Effector memory CD8-positive, alpha-beta T cell (primary cell): ENCODE measurements at regions not wholly inside any gene's neighbourhood (a gene's known extent, or its start where the extent isn't known, plus 50 kb on each side); places are given as distances from the start of the nearest gene placed in this dataset.
"Not testable (repeated sequence)": the region's sequence is repeated elsewhere in the genome, so short reads cannot be mapped to it uniquely, and the experiment has no call there.

Source experiments
- ATAC-seq: fragments of 150-1000 bp; cut with Tn5 transposase; replicated peaks from 2 replicates; pipeline ENCODE4 v1.10.0; 2021; ENCODE audit warnings: mild to moderate bottlenecking, moderate library complexity
- DNase-seq, 3 experiments: peaks; one replicate each; pipeline ENCODE4 v3.0.0; 2021
- H3K27ac Mint-ChIP-seq, 2 donors: one replicate each; pipeline ENCODE4 v1.8.0; 2022; ENCODE audit warnings: mild to moderate bottlenecking in 2 of 2, mixed read lengths in 2 of 2, moderate library complexity in 2 of 2
- H3K27me3 Mint-ChIP-seq, 2 donors: one replicate each; pipeline ENCODE4 v1.8.0; 2022; ENCODE audit warnings: mixed read lengths in 2 of 2
- H3K36me3 Mint-ChIP-seq: one replicate; pipeline ENCODE4 v1.8.0; 2022; ENCODE audit warnings: mild to moderate bottlenecking, moderate library complexity, mixed read lengths; ENCODE audit not compliant: insufficient read depth
- H3K4me1 Mint-ChIP-seq, 2 donors: one replicate each; pipeline ENCODE4 v1.8.0; 2022; ENCODE audit warnings: low read depth in 2 of 2, mixed read lengths in 2 of 2
- H3K4me3 Mint-ChIP-seq, 2 donors: one replicate each; pipeline ENCODE4 v1.8.0; 2022; ENCODE audit warnings: mild to moderate bottlenecking in 2 of 2, mixed read lengths in 2 of 2, moderate library complexity in 2 of 2
- H3K9me3 Mint-ChIP-seq, 2 donors: one replicate each; pipeline ENCODE4 v1.8.0; 2022; ENCODE audit warnings: mixed read lengths in 2 of 2

- not testable (repeated sequence) for H3K4me1 Mint-ChIP-seq, H3K9me3 Mint-ChIP-seq, ATAC-seq, H3K27me3 Mint-ChIP-seq, H3K27ac Mint-ChIP-seq, H3K36me3 Mint-ChIP-seq, DNase-seq, H3K4me3 Mint-ChIP-seq
These were observed 87.5 kb downstream of the OTOR start for GRCh38 chr20:16835690-16836089.

- Mint-ChIP-seq H3K36me3 (no peaks in the 10 kb centered on the region), H3K27me3 (no peaks in the 10 kb centered on the region), H3K9me3 (peaks cover 0 to 2% of the 10 kb centered on the region in 2 donors), H3K4me1 (no peaks in the 10 kb centered on the region), H3K27ac (no peak overlapping the region), H3K4me3 (no peak overlapping the region)
- no peak for DNase-seq
- ATAC-seq, result no peak
These were observed 94.4 kb downstream of the OTOR start for GRCh38 chr20:16842486-16843120.

- Mint-ChIP-seq H3K9me3 (peaks cover 0 to 2% of the 10 kb centered on the region in 2 donors), H3K4me1 (no peaks in the 10 kb centered on the region), H3K36me3 (no peaks in the 10 kb centered on the region), H3K27ac (no peak overlapping the region), H3K4me3 (no peak overlapping the region), H3K27me3 (no peaks in the 10 kb centered on the region)
- no peak for DNase-seq
- ATAC-seq, result no peak
These were observed 96.2 kb downstream of the OTOR start for GRCh38 chr20:16844406-16844805.

GRCh38 chr20:16846006-16846405 lies 97.8 kb downstream of the OTOR start:
- Mint-ChIP-seq H3K9me3 (peaks cover 0 to 2% of the 10 kb centered on the region in 2 donors), H3K4me3 (no peak overlapping the region), H3K27ac (no peak overlapping the region), H3K27me3 (no peaks in the 10 kb centered on the region), H3K4me1 (no peaks in the 10 kb centered on the region), H3K36me3 (no peaks in the 10 kb centered on the region)
- no peak for DNase-seq
- no peak for ATAC-seq

- H3K36me3 Mint-ChIP-seq, result no peaks in the 10 kb centered on the region
These were observed 99.9 kb downstream of the OTOR start for GRCh38 chr20:16848061-16848460.

GRCh38 chr20:16848526-16848925 lies 100.4 kb downstream of the OTOR start:
- Mint-ChIP-seq H3K4me1 (no peaks in the 10 kb centered on the region), H3K27me3 (no peaks in the 10 kb centered on the region), H3K4me3 (no peak overlapping the region), H3K27ac (no peak overlapping the region), H3K36me3 (no peaks in the 10 kb centered on the region), H3K9me3 (peaks cover 0 to 5% of the 10 kb centered on the region in 2 donors)
- ATAC-seq (no peak), DNase-seq (no peak)

More at GRCh38 chr20:16848061-16848460, 99.9 kb downstream of the OTOR start:
- Mint-ChIP-seq H3K27ac (no peak overlapping the region), H3K4me3 (no peak overlapping the region), H3K27me3 (no peaks in the 10 kb centered on the region), H3K9me3 (peaks cover 0 to 4% of the 10 kb centered on the region in 2 donors), H3K4me1 (no peaks in the 10 kb centered on the region)
- DNase-seq, result no peak
- ATAC-seq, result no peak

- Mint-ChIP-seq H3K27me3 (peaks cover 0 to 12% of the 10 kb centered on the region in 2 donors), H3K9me3 (peaks cover 11 to 19% of the 10 kb centered on the region in 2 donors), H3K4me3 (no peak overlapping the region), H3K4me1 (no peaks in the 10 kb centered on the region), H3K27ac (no peak overlapping the region), H3K36me3 (no peaks in the 10 kb centered on the region)
- ATAC-seq (no peak), DNase-seq (no peak)
These were observed 112.8 kb downstream of the OTOR start for GRCh38 chr20:16860914-16861313.

GRCh38 chr20:16861708-16862107 lies 113.5 kb downstream of the OTOR start:
- H3K9me3 Mint-ChIP-seq, result peaks cover 11 to 19% of the 10 kb centered on the region in 2 donors
- H3K4me3 Mint-ChIP-seq, result no peak overlapping the region
- no peak overlapping the region for H3K27ac Mint-ChIP-seq
- DNase-seq (no peak), ATAC-seq (no peak)
- H3K36me3 Mint-ChIP-seq, result no peaks in the 10 kb centered on the region
- peaks cover 0 to 12% of the 10 kb centered on the region in 2 donors for H3K27me3 Mint-ChIP-seq
- H3K4me1 Mint-ChIP-seq, result no peaks in the 10 kb centered on the region

GRCh38 chr20:16863303-16863702 lies 115.1 kb downstream of the OTOR start:
- Mint-ChIP-seq H3K36me3 (no peaks in the 10 kb centered on the region), H3K27ac (no peak overlapping the region), H3K4me1 (no peaks in the 10 kb centered on the region), H3K4me3 (no peak overlapping the region), H3K9me3 (peaks cover 6 to 12% of the 10 kb centered on the region in 2 donors), H3K27me3 (peaks cover 0 to 6% of the 10 kb centered on the region in 2 donors)
- ATAC-seq (no peak), DNase-seq (no peak)

- no peaks in the 10 kb centered on the region for H3K27me3 Mint-ChIP-seq
- no peaks in the 10 kb centered on the region for H3K36me3 Mint-ChIP-seq
- no peaks in the 10 kb centered on the region for H3K4me1 Mint-ChIP-seq
- ATAC-seq (no peak), DNase-seq (no peak)
- H3K27ac Mint-ChIP-seq, result no peak overlapping the region
- H3K4me3 Mint-ChIP-seq, result no peak overlapping the region
- peaks cover 6 to 12% of the 10 kb centered on the region in 2 donors for H3K9me3 Mint-ChIP-seq
These were observed 115.9 kb downstream of the OTOR start for GRCh38 chr20:16864069-16864468.

- H3K36me3 Mint-ChIP-seq, result no peaks in the 10 kb centered on the region
- DNase-seq, result no peak
- H3K27ac Mint-ChIP-seq, result no peak overlapping the region
- H3K27me3 Mint-ChIP-seq, result no peaks in the 10 kb centered on the region
- no peak for ATAC-seq
- peaks cover 8 to 12% of the 10 kb centered on the region in 2 donors for H3K9me3 Mint-ChIP-seq
- H3K4me3 Mint-ChIP-seq, result no peak overlapping the region
- H3K4me1 Mint-ChIP-seq, result no peaks in the 10 kb centered on the region
These were observed 116.8 kb downstream of the OTOR start for GRCh38 chr20:16864963-16865362.

GRCh38 chr20:16865406-16865805 lies 117.2 kb downstream of the OTOR start:
- ATAC-seq (no peak), DNase-seq (no peak)
- H3K36me3 Mint-ChIP-seq, result no peaks in the 10 kb centered on the region
- H3K4me3 Mint-ChIP-seq, result no peak overlapping the region
- no peak overlapping the region for H3K27ac Mint-ChIP-seq
- H3K9me3 Mint-ChIP-seq, result peaks cover 8 to 12% of the 10 kb centered on the region in 2 donors
- H3K27me3 Mint-ChIP-seq, result no peaks in the 10 kb centered on the region
- no peaks in the 10 kb centered on the region for H3K4me1 Mint-ChIP-seq

GRCh38 chr20:16873124-16873523 lies 125.0 kb downstream of the OTOR start:
- not testable (repeated sequence) for H3K27ac Mint-ChIP-seq, H3K4me1 Mint-ChIP-seq, H3K4me3 Mint-ChIP-seq, H3K36me3 Mint-ChIP-seq, DNase-seq, H3K9me3 Mint-ChIP-seq, H3K27me3 Mint-ChIP-seq, ATAC-seq

GRCh38 chr20:16877053-16877554 lies 128.9 kb downstream of the OTOR start:
- Mint-ChIP-seq H3K27ac (no peak overlapping the region), H3K4me1 (no peaks in the 10 kb centered on the region), H3K9me3 (peaks cover 4 to 11% of the 10 kb centered on the region in 2 donors), H3K4me3 (no peak overlapping the region), H3K27me3 (no peaks in the 10 kb centered on the region), H3K36me3 (no peaks in the 10 kb centered on the region)
- no peak for ATAC-seq
- no peak for DNase-seq
